ENCODE measurements at regions not wholly inside any gene's neighbourhood (a gene's known extent, or its start where the extent isn't known, plus 50 kb on each side); places are given as distances from the start of the nearest gene placed in this dataset.

DNA sequence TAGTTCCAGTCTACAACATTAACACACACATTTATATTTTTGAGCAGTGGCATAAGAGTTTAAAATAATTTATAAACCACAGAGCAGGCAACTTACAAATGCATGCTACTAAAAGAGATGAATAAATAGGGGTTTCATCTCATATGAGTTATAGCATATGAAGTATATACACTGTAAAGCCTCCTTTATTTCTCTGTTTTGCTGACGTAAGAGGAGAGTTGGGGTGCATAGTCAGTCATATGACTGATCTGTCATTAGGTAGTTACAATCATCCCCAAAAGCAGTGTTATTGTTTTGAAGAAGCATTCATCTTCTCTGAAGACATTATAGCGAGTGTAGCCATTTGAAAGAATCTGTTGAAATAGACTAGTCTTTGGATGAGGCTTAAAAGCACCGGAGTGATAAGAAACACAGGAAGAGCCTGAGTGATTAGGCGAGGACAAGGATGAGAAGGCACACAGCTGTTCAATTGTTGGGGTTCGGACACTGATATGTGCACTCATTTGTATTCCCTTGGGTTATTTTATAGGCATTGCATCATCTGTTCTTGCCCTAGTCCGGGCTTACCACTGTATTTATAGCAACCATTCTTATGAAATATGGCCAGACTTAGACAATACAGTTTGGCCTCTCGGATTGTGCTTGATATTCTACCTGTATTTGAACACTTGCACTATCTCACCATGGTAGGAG, 325.7 kb downstream of the SAMD5 start:
- no peak for DNase-seq (ENCODE audit: low read depth in 6 of 9, low spot score in 9 of 9)
- WGBS = 94% methylated on average over 7 of the region's 7 CpGs

GRCh38 chr6:147837540-147837939, 329.1 kb downstream of the SAMD5 start:
- Histone ChIP-seq H3K4me1 (ENCODE audit: control insufficient read depth in 2 of 2, insufficient read depth in 2 of 2, low read length in 2 of 2) (no peaks in the 10 kb centered on the region), H3K4me3 (ENCODE audit: low read length in 2 of 2) (no peak overlapping the region), H3K9me3 (ENCODE audit: control insufficient read depth in 2 of 2, insufficient read depth in 1 of 2, low read length in 1 of 2) (no peaks in the 10 kb centered on the region), H3K36me3 (ENCODE audit: control insufficient read depth in 2 of 2, insufficient read depth in 2 of 2, low read length in 1 of 2) (no peaks in the 10 kb centered on the region), H3K27me3 (ENCODE audit: control insufficient read depth in 2 of 2, insufficient read depth in 1 of 2, low read length in 1 of 2) (no peaks in the 10 kb centered on the region), H3K27ac (ENCODE audit: low read depth in 1 of 2, low read length in 1 of 2) (no peak overlapping the region)
- WGBS = 98% methylated on average over 4 of the region's 4 CpGs
- no peak for DNase-seq (ENCODE audit: low read depth in 6 of 9, low spot score in 9 of 9)

More for the DNA sequence above, 325.7 kb downstream of the SAMD5 start:
- H3K27ac ChIP-seq (ENCODE audit: low read depth in 1 of 2, low read length in 1 of 2) = no peak overlapping the region
- no peaks in the 10 kb centered on the region for H3K36me3 ChIP-seq (ENCODE audit: control insufficient read depth in 2 of 2, insufficient read depth in 2 of 2, low read length in 1 of 2)
- H3K4me3 ChIP-seq (ENCODE audit: low read length in 2 of 2) = no peak overlapping the region
- H3K4me1 ChIP-seq (ENCODE audit: control insufficient read depth in 2 of 2, insufficient read depth in 2 of 2, low read length in 2 of 2) = no peaks in the 10 kb centered on the region
- no peaks in the 10 kb centered on the region for H3K9me3 ChIP-seq (ENCODE audit: control insufficient read depth in 2 of 2, insufficient read depth in 1 of 2, low read length in 1 of 2)
- H3K27me3 ChIP-seq (ENCODE audit: control insufficient read depth in 2 of 2, insufficient read depth in 1 of 2, low read length in 1 of 2) = no peaks in the 10 kb centered on the region

DNA sequence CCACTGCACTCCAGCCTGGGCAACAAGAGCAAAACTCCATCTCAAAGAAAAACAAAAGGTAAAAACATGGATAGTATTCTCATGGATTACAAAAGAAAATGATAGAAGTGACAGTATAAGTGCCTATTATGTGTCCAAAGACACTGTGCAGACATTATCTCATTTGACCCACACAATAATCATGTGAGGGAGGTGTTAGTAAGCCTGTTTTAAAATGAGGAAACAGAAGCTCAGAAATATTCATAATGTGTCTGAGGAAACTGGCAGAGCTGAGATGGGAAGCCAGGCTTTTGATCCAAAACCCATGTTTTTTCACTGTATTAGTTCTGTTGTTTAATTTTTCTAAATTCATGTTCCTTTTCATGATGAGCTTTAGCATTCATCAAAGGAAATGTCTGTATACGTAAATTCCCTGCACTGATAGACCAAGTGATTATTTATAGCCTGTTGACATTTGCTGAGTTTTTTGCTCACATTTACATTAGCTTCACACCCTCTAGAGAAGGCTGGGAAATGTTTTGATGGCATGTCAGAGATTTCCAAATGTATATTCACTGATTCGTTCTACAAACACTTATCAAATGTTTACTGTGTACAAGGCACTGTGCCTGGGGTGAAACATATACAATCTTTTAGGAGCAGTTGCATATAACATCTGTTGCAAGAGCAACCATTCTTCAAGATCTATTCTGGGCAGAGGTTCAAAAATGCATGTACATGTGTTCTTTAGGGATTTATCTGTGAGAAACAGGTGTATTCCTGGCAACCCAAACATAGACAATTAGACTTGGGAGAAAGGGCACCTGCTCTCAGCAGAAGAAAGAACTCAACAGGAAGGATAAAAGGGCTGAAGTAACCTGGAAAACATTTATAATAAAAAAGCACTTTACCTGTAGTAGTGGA, 331.5 kb downstream of the SAMD5 start:
- WGBS = 71% methylated on average over 2 of the region's 2 CpGs
- no peaks in the 10 kb centered on the region for H3K36me3 ChIP-seq (ENCODE audit: control insufficient read depth in 2 of 2, insufficient read depth in 2 of 2, low read length in 1 of 2)
- H3K9me3 ChIP-seq (ENCODE audit: control insufficient read depth in 2 of 2, insufficient read depth in 1 of 2, low read length in 1 of 2) = no peaks in the 10 kb centered on the region
- no peaks in the 10 kb centered on the region for H3K4me1 ChIP-seq (ENCODE audit: control insufficient read depth in 2 of 2, insufficient read depth in 2 of 2, low read length in 2 of 2)
- no peak overlapping the region for H3K27ac ChIP-seq (ENCODE audit: low read depth in 1 of 2, low read length in 1 of 2)
- H3K27me3 ChIP-seq (ENCODE audit: control insufficient read depth in 2 of 2, insufficient read depth in 1 of 2, low read length in 1 of 2) = no peaks in the 10 kb centered on the region
- H3K4me3 ChIP-seq (ENCODE audit: low read length in 2 of 2) = no peak overlapping the region
- DNase-seq (ENCODE audit: low read depth in 6 of 9, low spot score in 9 of 9) = no peak

DNA sequence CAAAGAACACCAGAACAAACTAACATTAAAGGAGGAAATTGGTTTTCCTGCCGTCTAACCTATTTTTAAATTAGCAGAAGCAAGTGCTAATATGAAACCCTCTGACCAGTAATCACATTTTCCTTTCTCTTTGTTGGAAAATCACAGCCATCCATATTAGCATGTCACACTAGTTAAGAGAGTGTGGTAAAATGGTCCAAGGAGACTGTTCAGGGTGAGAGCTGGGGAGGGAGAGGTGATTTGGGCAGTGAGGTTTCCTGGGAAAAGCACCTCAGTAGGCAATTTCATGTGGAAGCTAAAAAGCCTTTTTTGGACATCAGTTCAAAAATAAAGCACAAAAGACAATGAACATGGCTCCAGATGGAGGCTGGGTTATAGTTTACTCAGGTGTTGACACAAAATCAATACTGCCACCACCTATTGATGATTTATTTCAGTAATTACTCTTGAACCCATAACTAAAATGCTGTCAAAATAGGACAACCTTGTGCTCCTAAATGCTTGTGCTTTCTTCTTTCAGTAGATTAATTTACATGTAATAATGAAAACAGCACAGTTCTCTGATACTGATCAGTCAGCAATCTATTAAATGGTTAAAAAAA, 333.2 kb downstream of the SAMD5 start:
- H3K27ac ChIP-seq (ENCODE audit: low read depth in 1 of 2, low read length in 1 of 2) = no peak overlapping the region
- no peaks in the 10 kb centered on the region for H3K27me3 ChIP-seq (ENCODE audit: control insufficient read depth in 2 of 2, insufficient read depth in 1 of 2, low read length in 1 of 2)
- no peaks in the 10 kb centered on the region for H3K4me1 ChIP-seq (ENCODE audit: control insufficient read depth in 2 of 2, insufficient read depth in 2 of 2, low read length in 2 of 2)
- no peaks in the 10 kb centered on the region for H3K36me3 ChIP-seq (ENCODE audit: control insufficient read depth in 2 of 2, insufficient read depth in 2 of 2, low read length in 1 of 2)
- WGBS = 8% methylated on average over 1 of the region's 1 CpG
- H3K4me3 ChIP-seq (ENCODE audit: low read length in 2 of 2) = no peak overlapping the region
- no peak for DNase-seq (ENCODE audit: low read depth in 6 of 9, low spot score in 9 of 9)
- no peaks in the 10 kb centered on the region for H3K9me3 ChIP-seq (ENCODE audit: control insufficient read depth in 2 of 2, insufficient read depth in 1 of 2, low read length in 1 of 2)

GRCh38 chr6:147849401-147850330, 341.2 kb downstream of the SAMD5 start:
- H3K36me3 ChIP-seq (ENCODE audit: control insufficient read depth in 2 of 2, insufficient read depth in 2 of 2, low read length in 1 of 2) = no peaks in the 10 kb centered on the region
- 92% methylated on average over 10 of the region's 10 CpGs for WGBS
- H3K27ac ChIP-seq (ENCODE audit: low read depth in 1 of 2, low read length in 1 of 2) = no peak overlapping the region
- H3K9me3 ChIP-seq (ENCODE audit: control insufficient read depth in 2 of 2, insufficient read depth in 1 of 2, low read length in 1 of 2) = no peaks in the 10 kb centered on the region
- no peak for DNase-seq (ENCODE audit: low read depth in 6 of 9, low spot score in 9 of 9)
- no peak overlapping the region for H3K4me3 ChIP-seq (ENCODE audit: low read length in 2 of 2)
- no peaks in the 10 kb centered on the region for H3K4me1 ChIP-seq (ENCODE audit: control insufficient read depth in 2 of 2, insufficient read depth in 2 of 2, low read length in 2 of 2)
- H3K27me3 ChIP-seq (ENCODE audit: control insufficient read depth in 2 of 2, insufficient read depth in 1 of 2, low read length in 1 of 2) = no peaks in the 10 kb centered on the region

DNA sequence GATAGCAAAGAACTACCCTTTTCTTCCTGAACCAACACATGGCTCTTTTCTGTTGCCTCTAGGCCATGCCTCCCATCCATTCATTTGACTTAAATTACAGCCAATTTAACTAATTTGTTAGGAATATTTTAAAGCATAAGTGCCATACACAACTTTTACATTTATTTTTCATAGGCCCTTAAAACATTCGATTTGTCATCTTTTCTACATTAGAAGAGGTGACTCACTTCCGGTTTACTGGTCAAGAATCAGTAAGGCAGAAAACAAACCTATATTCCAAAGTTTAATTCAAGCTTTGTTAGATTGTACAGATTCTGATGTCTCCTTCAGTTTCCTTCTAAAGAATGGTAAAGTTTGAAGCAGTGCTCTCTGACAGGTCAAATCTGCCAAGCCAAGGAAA, 344.3 kb downstream of the SAMD5 start:
- no peak for DNase-seq (ENCODE audit: low read depth in 6 of 9, low spot score in 9 of 9)
- Histone ChIP-seq H3K27me3 (ENCODE audit: control insufficient read depth in 2 of 2, insufficient read depth in 1 of 2, low read length in 1 of 2) (no peaks in the 10 kb centered on the region), H3K36me3 (ENCODE audit: control insufficient read depth in 2 of 2, insufficient read depth in 2 of 2, low read length in 1 of 2) (no peaks in the 10 kb centered on the region), H3K4me1 (ENCODE audit: control insufficient read depth in 2 of 2, insufficient read depth in 2 of 2, low read length in 2 of 2) (no peaks in the 10 kb centered on the region), H3K27ac (ENCODE audit: low read depth in 1 of 2, low read length in 1 of 2) (no peak overlapping the region), H3K9me3 (ENCODE audit: control insufficient read depth in 2 of 2, insufficient read depth in 1 of 2, low read length in 1 of 2) (no peaks in the 10 kb centered on the region), H3K4me3 (ENCODE audit: low read length in 2 of 2) (no peak overlapping the region)
- WGBS = 94% methylated on average over 2 of the region's 2 CpGs

DNA sequence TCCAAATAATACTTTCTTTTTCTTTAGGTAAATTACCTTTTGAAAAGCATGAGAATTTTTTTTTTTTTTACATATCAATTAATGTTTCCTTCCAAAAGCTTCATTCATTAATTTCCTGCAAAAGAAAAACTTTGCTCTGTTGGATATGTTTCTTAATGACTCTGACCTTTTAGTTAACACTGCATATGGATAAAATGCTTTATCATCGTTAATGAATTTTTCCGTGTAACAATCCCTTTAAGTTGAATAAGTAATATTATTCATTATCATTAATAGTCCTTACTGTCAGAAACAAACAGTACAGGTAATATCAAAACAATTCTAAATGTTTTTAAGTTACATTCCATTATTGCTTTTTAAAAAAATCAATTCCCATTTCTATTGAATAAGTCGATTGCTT, 345.1 kb downstream of the SAMD5 start:
- Histone ChIP-seq H3K36me3 (ENCODE audit: control insufficient read depth in 2 of 2, insufficient read depth in 2 of 2, low read length in 1 of 2) (no peaks in the 10 kb centered on the region), H3K27ac (ENCODE audit: low read depth in 1 of 2, low read length in 1 of 2) (no peak overlapping the region), H3K9me3 (ENCODE audit: control insufficient read depth in 2 of 2, insufficient read depth in 1 of 2, low read length in 1 of 2) (no peaks in the 10 kb centered on the region), H3K4me3 (ENCODE audit: low read length in 2 of 2) (no peak overlapping the region), H3K27me3 (ENCODE audit: control insufficient read depth in 2 of 2, insufficient read depth in 1 of 2, low read length in 1 of 2) (no peaks in the 10 kb centered on the region), H3K4me1 (ENCODE audit: control insufficient read depth in 2 of 2, insufficient read depth in 2 of 2, low read length in 2 of 2) (no peaks in the 10 kb centered on the region)
- DNase-seq (ENCODE audit: low read depth in 6 of 9, low spot score in 9 of 9) = no peak
- WGBS = 96% methylated on average over 3 of the region's 3 CpGs

GRCh38 chr6:147855803-147856482, 347.5 kb downstream of the SAMD5 start:
- no peaks in the 10 kb centered on the region for H3K4me1 ChIP-seq (ENCODE audit: control insufficient read depth in 2 of 2, insufficient read depth in 2 of 2, low read length in 2 of 2)
- H3K4me3 ChIP-seq (ENCODE audit: low read length in 2 of 2) = no peak overlapping the region
- H3K27ac ChIP-seq (ENCODE audit: low read depth in 1 of 2, low read length in 1 of 2) = no peak overlapping the region
- DNase-seq (ENCODE audit: low read depth in 6 of 9, low spot score in 9 of 9) = no peak
- no peaks in the 10 kb centered on the region for H3K9me3 ChIP-seq (ENCODE audit: control insufficient read depth in 2 of 2, insufficient read depth in 1 of 2, low read length in 1 of 2)
- H3K27me3 ChIP-seq (ENCODE audit: control insufficient read depth in 2 of 2, insufficient read depth in 1 of 2, low read length in 1 of 2) = no peaks in the 10 kb centered on the region
- H3K36me3 ChIP-seq (ENCODE audit: control insufficient read depth in 2 of 2, insufficient read depth in 2 of 2, low read length in 1 of 2) = no peaks in the 10 kb centered on the region
- 95% methylated on average over 3 of the region's 3 CpGs for WGBS

All from thymus (tissue), 11 donors.